ENCODE measurements at regions not wholly inside any gene's neighbourhood (a gene's known extent, or its start where the extent isn't known, plus 50 kb on each side); places are given as distances from the start of the nearest gene placed in this dataset.

- no peak for DNase-seq (ENCODE audit: low read depth, low spot score)
Observed at GRCh38 chr5:92419261-92419660, 1036.1 kb upstream of the ARRDC3 start.

GRCh38 chr5:92418341-92418740 lies 1035.2 kb upstream of the ARRDC3 start:
- DNase-seq (ENCODE audit: low read depth, low spot score): no peak

DNA sequence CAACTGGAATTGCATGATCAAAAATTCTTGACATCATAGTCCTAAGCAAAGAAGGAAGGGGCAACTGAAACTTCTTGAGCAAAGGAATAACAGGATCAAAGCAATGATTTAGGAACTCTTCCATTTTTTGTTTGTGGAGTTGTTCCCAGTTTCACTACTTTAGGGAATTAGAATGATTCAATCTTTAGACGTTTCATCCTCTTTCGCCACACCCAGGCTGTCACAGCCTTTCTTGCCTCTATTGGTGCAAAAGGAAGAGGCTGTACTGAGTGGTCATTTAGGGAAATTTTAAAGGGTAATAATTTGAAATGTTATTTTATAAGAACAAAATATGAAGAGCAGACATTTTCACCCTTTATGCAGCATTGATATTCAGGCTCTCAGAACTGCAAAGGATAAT lies 1026.0 kb upstream of the ARRDC3 start:
- no peak for DNase-seq (ENCODE audit: low read depth, low spot score)

GRCh38 chr5:92402956-92403702 lies 1020.0 kb upstream of the ARRDC3 start:
- DNase-seq (ENCODE audit: low read depth, low spot score): no peak

DNA sequence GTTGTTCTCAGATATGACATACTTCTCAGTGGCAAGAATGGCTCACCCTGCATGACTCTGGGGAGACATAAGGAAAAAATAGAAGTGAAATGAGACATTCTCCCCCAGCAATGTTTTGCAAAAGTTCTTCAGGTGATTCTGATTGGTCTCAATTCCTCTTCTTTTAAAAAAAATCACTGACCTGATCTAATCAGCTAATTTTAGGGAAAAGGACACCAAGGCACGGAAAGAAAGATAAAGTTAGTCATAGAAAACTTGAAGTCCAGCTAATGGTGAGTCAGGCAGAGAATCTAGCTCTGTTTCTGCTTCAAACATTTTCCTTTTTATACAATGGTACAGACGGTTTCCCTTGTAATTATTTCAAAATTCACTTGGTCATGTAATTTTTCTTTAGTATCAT lies 1018.9 kb upstream of the ARRDC3 start:
- DNase-seq (ENCODE audit: low read depth, low spot score): no peak

GRCh38 chr5:92401492-92401891 lies 1018.4 kb upstream of the ARRDC3 start:
- DNase-seq (ENCODE audit: low read depth, low spot score): no peak

DNA sequence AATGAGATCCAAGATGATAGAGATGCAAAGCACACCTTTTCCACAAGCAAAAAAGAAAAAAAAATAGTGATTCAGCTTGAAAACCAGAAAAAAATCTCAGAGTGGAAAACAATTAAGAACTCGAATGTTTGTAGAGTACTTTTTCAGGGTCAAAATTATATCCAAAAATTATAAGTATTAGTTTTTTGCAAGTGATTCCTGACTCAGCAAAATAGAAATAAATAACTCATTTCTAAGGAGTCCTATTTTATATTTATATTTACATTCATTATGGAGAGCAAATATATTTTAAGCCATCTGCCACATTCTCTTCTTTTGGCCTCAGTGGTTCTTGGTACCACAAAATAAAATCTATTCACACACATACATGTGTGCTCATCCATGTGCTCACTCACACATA lies 1011.8 kb upstream of the ARRDC3 start:
- DNase-seq (ENCODE audit: low read depth, low spot score): no peak

GRCh38 chr5:92390657-92391056 lies 1007.5 kb upstream of the ARRDC3 start:
- no peak for DNase-seq (ENCODE audit: low read depth, low spot score)

DNA sequence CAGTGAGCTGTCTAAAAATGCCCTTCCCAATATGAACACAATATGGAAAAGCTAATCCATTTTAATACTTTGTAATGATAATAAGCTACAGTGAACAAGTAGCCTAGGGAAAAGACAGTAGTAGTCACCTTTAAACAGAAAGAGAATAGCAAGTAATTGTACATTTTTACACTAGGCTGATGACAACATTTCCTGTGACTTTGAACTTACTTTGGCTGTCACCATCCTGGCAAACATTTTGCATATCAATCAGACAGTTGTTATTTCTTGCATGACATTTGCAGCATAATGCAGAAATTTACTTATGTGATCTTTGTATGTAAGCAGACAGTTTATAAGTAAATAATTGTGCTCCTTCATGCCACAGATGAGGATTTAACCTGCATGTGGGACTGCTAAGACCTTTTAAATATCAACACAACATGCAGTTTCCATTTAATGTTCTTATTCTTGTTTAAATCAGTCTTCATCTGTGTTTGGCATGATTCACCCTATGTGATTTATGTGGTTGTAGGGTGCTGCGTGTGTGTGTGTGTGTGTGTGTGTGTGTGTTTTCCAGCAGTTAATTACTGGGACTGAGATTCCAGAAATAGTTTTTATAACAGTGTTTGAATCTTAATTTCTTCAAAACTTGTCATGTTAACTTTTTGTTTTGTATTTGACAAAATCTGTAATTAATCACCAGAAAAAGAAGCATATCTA lies 997.1 kb upstream of the ARRDC3 start:
- DNase-seq (ENCODE audit: low read depth, low spot score): no peak

- no peak for DNase-seq (ENCODE audit: low read depth, low spot score)
Observed at GRCh38 chr5:92378966-92379611, 996.0 kb upstream of the ARRDC3 start.

- no peak for DNase-seq (ENCODE audit: low read depth, low spot score)
Observed at GRCh38 chr5:92374859-92375258, 991.7 kb upstream of the ARRDC3 start.

- DNase-seq (ENCODE audit: low read depth, low spot score): no peak
Observed at GRCh38 chr5:92372766-92373165, 989.6 kb upstream of the ARRDC3 start.

- no peak for DNase-seq (ENCODE audit: low read depth, low spot score)
Observed at GRCh38 chr5:92371889-92372235, 988.7 kb upstream of the ARRDC3 start.

DNA sequence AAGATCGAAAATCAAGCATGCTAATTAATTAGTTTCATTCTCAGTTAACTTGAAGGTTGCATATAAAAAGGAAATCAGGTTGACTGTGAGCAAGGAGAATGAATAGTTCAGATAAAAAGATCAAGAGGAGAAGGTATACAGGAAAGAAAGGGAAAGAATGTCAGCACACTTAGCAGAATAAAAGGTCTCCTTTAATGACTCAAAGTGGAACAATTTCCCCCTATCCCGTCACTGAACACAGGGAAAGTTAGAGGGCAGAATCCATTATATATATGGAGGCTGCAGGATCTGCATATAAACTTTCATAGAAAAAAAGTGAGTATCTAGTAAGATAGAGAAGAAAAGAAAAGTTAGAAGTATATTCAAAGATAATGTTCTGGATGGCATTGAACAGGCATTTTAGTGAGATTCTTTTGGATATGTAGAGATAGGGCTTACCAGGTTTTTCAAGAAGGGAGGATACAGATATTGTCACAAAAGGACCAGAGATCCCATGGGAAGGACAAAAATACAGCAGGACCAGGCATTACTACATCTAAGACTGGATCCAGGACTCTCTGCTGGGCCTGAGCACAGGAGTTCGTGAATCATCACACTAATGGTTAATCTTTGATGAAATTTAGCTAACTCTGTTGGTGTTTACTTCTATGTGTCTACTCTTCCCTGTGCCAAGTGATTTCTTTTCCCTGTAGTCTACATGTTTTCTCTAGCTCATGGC lies 988.2 kb upstream of the ARRDC3 start:
- DNase-seq (ENCODE audit: low read depth, low spot score): no peak

GRCh38 chr5:92370032-92370431 lies 986.9 kb upstream of the ARRDC3 start:
- DNase-seq (ENCODE audit: low read depth, low spot score): no peak

- no peak for DNase-seq (ENCODE audit: low read depth, low spot score)
Observed at GRCh38 chr5:92369587-92369986, 986.5 kb upstream of the ARRDC3 start.

DNA sequence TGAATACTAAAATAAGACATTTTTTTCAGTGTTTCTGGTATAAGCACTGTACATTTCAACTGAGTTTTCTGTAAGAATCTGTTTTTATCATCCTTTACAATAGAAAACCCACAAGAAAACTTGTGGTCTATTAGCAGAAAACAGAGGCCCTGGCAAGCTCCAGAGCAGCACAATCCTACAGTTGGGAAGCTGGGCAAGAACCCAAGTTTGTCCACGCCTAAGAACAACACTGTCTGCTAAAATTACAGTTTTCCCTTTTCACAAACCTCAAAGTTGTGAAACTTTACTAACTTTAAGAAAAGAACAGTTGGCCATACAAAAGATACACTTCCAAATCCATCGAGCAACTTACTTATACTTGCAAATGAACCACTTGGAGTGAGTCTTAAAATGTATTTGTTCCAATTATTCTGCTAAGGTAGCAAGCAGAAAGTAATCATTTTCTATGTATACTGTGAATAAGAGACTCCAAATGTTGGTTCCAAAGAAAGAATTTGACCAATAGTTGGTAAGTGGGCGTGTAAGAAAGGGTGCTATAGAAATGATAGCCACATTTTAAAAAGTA lies 982.0 kb upstream of the ARRDC3 start:
- no peak for DNase-seq (ENCODE audit: low read depth, low spot score)

DNA sequence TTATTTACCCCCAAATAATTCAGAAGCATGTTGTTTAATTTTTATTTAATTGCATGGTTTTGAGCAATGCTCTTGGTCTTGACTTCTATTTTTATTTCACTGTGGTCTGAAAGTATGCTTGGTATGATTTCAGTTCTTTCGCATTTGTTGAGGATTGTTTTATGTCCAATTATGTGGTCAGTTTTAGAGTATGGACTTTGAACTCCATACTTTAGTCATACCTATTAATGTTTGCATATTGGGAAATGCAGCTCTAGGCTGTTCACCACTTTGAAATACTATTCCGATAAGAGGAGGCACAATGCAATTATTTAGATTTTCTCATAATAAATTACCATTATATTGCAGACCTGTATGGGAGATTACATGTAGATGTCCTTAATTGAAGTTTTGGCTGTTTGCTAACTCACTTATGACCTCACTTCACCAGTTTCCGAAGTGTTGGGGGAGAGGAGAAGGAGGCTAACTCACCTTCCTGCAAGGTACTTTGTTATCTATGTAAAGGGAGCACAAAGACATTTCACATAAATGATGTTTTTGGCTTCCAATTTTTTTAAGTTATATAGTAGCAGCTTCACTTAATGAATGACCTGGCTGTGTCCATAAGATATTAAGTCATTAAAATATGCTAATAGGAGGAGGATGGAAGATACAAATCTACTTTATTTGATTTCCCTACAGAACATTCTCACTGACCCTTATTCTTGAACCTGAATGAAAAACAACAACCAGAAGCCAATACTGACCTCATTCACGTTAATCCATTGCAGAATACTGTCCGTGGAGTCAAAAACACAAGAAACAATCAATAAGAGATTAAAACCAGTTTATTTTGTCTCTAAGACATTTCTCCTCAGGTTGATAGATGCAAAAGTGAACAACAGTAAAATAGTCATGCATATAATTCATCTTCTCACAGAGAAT lies 970.3 kb upstream of the ARRDC3 start:
- no peak for DNase-seq (ENCODE audit: low read depth, low spot score)

DNA sequence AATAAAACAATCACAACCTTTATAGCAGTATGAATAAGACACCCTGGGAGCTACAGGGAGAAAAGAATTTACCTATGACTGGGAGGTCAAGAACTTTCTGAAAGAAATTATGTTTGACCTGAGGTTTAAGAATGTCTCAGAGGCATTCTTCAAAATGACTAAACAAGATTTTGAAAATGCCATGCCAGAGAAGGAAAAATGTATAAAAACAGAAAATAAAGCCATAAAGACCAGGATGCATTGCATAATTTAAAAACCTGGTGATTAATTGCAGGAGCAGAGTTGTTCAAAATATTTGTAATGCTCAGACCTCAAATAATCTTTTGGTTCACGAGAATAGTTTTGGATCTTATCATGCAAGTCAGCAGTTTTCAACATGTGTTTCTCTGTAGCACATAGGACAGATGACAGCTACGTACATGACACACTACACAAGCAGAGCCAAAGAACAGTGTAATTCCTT lies 954.7 kb upstream of the ARRDC3 start:
- DNase-seq (ENCODE audit: low read depth, low spot score): no peak

GRCh38 chr5:92332039-92332438 lies 948.9 kb upstream of the ARRDC3 start:
- DNase-seq (ENCODE audit: low read depth, low spot score): no peak

- DNase-seq (ENCODE audit: low read depth, low spot score): no peak
Observed at GRCh38 chr5:92330365-92330764, 947.2 kb upstream of the ARRDC3 start.

Data from brain pericyte (primary cell).